ENCODE measurements at regions not wholly inside any gene's neighbourhood (a gene's known extent, or its start where the extent isn't known, plus 50 kb on each side); places are given as distances from the start of the nearest gene placed in this dataset.

- TF ChIP-seq, protein P1, sequence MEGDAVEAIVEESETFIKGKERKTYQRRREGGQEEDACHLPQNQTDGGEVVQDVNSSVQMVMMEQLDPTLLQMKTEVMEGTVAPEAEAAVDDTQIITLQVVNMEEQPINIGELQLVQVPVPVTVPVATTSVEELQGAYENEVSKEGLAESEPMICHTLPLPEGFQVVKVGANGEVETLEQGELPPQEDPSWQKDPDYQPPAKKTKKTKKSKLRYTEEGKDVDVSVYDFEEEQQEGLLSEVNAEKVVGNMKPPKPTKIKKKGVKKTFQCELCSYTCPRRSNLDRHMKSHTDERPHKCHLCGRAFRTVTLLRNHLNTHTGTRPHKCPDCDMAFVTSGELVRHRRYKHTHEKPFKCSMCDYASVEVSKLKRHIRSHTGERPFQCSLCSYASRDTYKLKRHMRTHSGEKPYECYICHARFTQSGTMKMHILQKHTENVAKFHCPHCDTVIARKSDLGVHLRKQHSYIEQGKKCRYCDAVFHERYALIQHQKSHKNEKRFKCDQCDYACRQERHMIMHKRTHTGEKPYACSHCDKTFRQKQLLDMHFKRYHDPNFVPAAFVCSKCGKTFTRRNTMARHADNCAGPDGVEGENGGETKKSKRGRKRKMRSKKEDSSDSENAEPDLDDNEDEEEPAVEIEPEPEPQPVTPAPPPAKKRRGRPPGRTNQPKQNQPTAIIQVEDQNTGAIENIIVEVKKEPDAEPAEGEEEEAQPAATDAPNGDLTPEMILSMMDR (IDR thresholded peaks at IDR 0.05), result no peak
- no peak for TF ChIP-seq POLR2A (IDR thresholded peaks at IDR 0.05)
Measured at GRCh38 chr4:164428561-164428960, 325.4 kb upstream of the SMIM31 start.
